K562 (cell line): ENCODE measurements at regions not wholly inside any gene's neighbourhood (a gene's known extent, or its start where the extent isn't known, plus 50 kb on each side); places are given as distances from the start of the nearest gene placed in this dataset.

Source experiments
- FOXK1 ChIP-seq: sonication (generic); formaldehyde crosslinking; IDR thresholded peaks from 2 replicates; pipeline ENCODE4 v1.8.0; 2022; ENCODE audit warnings: missing genetic modification reagents, mild to moderate bottlenecking, borderline replicate concordance
- GATAD2A ChIP-seq: fragments of 450-650 bp; IDR thresholded peaks from 2 replicates; pipeline ENCODE4 v1.6.1; 2017
- JUN ChIP-seq, 2 experiments: sonication (generic) in 1 of 2; formaldehyde crosslinking in 1 of 2; IDR thresholded peaks; 2 replicates each; pipeline versions ENCODE4 v1.6.1 to v1.8.0; 2012 to 2022; ENCODE audit warnings: borderline replicate concordance in 2 of 2, mild to moderate bottlenecking in 2 of 2, improper control_type of control experiment in 1 of 2, low read depth in 1 of 2, low read length in 1 of 2, missing genetic modification reagents in 1 of 2
- JUND ChIP-seq, 2 experiments: IDR thresholded peaks; 2 replicates in 1 of 2; 3 replicates in 1 of 2; pipeline ENCODE4 v1.6.1; 2011; ENCODE audit warnings: borderline replicate concordance in 2 of 2, low read depth in 2 of 2, low read length in 2 of 2, improper control_type of control experiment in 1 of 2, missing biosample characterization in 1 of 2, missing genetic modification characterization in 1 of 2, missing genetic modification reagents in 1 of 2
- KLF6 ChIP-seq: fragments of 250-450 bp; sonication (Bioruptor Pico); IDR thresholded peaks from 2 replicates; pipeline ENCODE4 v1.4.0; 2020; ENCODE audit warnings: mild to moderate bottlenecking, moderate library complexity, borderline replicate concordance
- MIER1 ChIP-seq: fragments of 450-650 bp; IDR thresholded peaks from 2 replicates; pipeline ENCODE4 v1.6.1; 2016; ENCODE audit warnings: antibody characterized with exemption, mild to moderate bottlenecking, low read depth
- MTA2 ChIP-seq: fragments of 450-650 bp; IDR thresholded peaks from 2 replicates; pipeline ENCODE4 v1.6.1; 2016; ENCODE audit warnings: low read depth
- MTF1 ChIP-seq: fragments of 250-450 bp; sonication (Bioruptor Pico); IDR thresholded peaks from 2 replicates; pipeline ENCODE4 v1.9.0; 2021; ENCODE audit warnings: moderate library complexity, mild to moderate bottlenecking, inconsistent platforms, borderline replicate concordance
- NFIC ChIP-seq: fragments of 450-650 bp; IDR thresholded peaks from 2 replicates; pipeline ENCODE4 v1.6.1; 2017; ENCODE audit warnings: mild to moderate bottlenecking, inconsistent platforms
- NR3C1 ChIP-seq: sonication (generic); formaldehyde crosslinking; IDR thresholded peaks from 2 replicates; pipeline ENCODE4 v1.8.1; 2022; ENCODE audit warnings: missing genetic modification reagents
- SIN3B ChIP-seq: fragments of 450-650 bp; IDR thresholded peaks from 2 replicates; pipeline ENCODE4 v1.6.1; 2017; ENCODE audit warnings: low read depth, mild to moderate bottlenecking, moderate library complexity
- SMARCB1 ChIP-seq: IDR thresholded peaks from 2 replicates; pipeline ENCODE4 v1.6.1; 2011; ENCODE audit warnings: improper control_type of control experiment, low read depth; ENCODE audit not compliant: insufficient read length
- ZNF143 ChIP-seq: sonication (generic); formaldehyde crosslinking; IDR thresholded peaks from 2 replicates; pipeline ENCODE4 v1.9.0; 2022; ENCODE audit warnings: mild to moderate bottlenecking, missing genetic modification reagents
- ZNF584 ChIP-seq: fragments of 200-800 bp; sonication (Bioruptor generic); IDR thresholded peaks from 2 replicates; pipeline ENCODE4 v1.6.1; 2016; ENCODE audit warnings: low read depth, mild to moderate bottlenecking, missing genetic modification characterization, missing compliant biosample characterization
- TF ChIP-seq, protein P1 (sequence below): fragments of 450-650 bp; IDR thresholded peaks from 2 replicates; pipeline ENCODE4 v1.6.1; 2016; ENCODE audit warnings: mild to moderate bottlenecking, moderate library complexity
- TF ChIP-seq, protein P2 (sequence below): fragments of 450-650 bp; conservative IDR thresholded peaks from 2 replicates; pipeline ENCODE4 v1.6.1; 2016; ENCODE audit warnings: missing genetic modification characterization, low read depth, mild to moderate bottlenecking, control low read depth, missing compliant biosample characterization

DNA sequence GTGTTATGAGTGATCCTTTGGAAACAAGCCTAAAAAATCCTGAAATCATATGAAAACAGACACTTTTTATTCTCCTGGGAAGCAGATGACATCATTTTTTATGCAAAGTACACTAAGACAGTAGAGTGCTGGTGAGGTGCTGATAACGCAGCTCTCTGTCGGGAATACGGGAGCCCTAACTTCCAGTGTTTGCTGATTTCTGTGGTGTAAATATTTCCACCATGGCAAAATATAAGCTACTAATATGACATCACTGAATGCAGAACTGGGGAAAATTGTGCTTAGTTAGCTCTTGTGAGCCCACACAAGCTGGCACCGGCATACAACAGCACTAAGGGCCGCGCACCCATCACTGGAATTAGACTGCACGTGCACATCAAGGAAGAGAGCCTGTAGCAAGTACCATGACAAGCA lies 82.6 kb downstream of the FAM76B start (continued):
- TF ChIP-seq, protein P1, sequence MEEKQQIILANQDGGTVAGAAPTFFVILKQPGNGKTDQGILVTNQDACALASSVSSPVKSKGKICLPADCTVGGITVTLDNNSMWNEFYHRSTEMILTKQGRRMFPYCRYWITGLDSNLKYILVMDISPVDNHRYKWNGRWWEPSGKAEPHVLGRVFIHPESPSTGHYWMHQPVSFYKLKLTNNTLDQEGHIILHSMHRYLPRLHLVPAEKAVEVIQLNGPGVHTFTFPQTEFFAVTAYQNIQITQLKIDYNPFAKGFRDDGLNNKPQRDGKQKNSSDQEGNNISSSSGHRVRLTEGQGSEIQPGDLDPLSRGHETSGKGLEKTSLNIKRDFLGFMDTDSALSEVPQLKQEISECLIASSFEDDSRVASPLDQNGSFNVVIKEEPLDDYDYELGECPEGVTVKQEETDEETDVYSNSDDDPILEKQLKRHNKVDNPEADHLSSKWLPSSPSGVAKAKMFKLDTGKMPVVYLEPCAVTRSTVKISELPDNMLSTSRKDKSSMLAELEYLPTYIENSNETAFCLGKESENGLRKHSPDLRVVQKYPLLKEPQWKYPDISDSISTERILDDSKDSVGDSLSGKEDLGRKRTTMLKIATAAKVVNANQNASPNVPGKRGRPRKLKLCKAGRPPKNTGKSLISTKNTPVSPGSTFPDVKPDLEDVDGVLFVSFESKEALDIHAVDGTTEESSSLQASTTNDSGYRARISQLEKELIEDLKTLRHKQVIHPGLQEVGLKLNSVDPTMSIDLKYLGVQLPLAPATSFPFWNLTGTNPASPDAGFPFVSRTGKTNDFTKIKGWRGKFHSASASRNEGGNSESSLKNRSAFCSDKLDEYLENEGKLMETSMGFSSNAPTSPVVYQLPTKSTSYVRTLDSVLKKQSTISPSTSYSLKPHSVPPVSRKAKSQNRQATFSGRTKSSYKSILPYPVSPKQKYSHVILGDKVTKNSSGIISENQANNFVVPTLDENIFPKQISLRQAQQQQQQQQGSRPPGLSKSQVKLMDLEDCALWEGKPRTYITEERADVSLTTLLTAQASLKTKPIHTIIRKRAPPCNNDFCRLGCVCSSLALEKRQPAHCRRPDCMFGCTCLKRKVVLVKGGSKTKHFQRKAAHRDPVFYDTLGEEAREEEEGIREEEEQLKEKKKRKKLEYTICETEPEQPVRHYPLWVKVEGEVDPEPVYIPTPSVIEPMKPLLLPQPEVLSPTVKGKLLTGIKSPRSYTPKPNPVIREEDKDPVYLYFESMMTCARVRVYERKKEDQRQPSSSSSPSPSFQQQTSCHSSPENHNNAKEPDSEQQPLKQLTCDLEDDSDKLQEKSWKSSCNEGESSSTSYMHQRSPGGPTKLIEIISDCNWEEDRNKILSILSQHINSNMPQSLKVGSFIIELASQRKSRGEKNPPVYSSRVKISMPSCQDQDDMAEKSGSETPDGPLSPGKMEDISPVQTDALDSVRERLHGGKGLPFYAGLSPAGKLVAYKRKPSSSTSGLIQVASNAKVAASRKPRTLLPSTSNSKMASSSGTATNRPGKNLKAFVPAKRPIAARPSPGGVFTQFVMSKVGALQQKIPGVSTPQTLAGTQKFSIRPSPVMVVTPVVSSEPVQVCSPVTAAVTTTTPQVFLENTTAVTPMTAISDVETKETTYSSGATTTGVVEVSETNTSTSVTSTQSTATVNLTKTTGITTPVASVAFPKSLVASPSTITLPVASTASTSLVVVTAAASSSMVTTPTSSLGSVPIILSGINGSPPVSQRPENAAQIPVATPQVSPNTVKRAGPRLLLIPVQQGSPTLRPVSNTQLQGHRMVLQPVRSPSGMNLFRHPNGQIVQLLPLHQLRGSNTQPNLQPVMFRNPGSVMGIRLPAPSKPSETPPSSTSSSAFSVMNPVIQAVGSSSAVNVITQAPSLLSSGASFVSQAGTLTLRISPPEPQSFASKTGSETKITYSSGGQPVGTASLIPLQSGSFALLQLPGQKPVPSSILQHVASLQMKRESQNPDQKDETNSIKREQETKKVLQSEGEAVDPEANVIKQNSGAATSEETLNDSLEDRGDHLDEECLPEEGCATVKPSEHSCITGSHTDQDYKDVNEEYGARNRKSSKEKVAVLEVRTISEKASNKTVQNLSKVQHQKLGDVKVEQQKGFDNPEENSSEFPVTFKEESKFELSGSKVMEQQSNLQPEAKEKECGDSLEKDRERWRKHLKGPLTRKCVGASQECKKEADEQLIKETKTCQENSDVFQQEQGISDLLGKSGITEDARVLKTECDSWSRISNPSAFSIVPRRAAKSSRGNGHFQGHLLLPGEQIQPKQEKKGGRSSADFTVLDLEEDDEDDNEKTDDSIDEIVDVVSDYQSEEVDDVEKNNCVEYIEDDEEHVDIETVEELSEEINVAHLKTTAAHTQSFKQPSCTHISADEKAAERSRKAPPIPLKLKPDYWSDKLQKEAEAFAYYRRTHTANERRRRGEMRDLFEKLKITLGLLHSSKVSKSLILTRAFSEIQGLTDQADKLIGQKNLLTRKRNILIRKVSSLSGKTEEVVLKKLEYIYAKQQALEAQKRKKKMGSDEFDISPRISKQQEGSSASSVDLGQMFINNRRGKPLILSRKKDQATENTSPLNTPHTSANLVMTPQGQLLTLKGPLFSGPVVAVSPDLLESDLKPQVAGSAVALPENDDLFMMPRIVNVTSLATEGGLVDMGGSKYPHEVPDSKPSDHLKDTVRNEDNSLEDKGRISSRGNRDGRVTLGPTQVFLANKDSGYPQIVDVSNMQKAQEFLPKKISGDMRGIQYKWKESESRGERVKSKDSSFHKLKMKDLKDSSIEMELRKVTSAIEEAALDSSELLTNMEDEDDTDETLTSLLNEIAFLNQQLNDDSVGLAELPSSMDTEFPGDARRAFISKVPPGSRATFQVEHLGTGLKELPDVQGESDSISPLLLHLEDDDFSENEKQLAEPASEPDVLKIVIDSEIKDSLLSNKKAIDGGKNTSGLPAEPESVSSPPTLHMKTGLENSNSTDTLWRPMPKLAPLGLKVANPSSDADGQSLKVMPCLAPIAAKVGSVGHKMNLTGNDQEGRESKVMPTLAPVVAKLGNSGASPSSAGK: peak; percentile 23; the same call in 1 of the 2 replicates
- no peak for TF ChIP-seq KLF6 (CRISPR knock-in tag)
- no peak for TF ChIP-seq MTF1 (CRISPR knock-in tag)
- TF ChIP-seq ZNF584 (CRISPR knock-in tag): peak; percentile 58; the same call in 1 of the 2 replicates
- TF ChIP-seq GATAD2A: no peak
- TF ChIP-seq, protein P2, sequence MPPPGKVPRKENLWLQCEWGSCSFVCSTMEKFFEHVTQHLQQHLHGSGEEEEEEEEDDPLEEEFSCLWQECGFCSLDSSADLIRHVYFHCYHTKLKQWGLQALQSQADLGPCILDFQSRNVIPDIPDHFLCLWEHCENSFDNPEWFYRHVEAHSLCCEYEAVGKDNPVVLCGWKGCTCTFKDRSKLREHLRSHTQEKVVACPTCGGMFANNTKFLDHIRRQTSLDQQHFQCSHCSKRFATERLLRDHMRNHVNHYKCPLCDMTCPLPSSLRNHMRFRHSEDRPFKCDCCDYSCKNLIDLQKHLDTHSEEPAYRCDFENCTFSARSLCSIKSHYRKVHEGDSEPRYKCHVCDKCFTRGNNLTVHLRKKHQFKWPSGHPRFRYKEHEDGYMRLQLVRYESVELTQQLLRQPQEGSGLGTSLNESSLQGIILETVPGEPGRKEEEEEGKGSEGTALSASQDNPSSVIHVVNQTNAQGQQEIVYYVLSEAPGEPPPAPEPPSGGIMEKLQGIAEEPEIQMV (tag): no peak
- peak; percentile 80 for TF ChIP-seq NFIC
- no peak for TF ChIP-seq ZNF143 (CRISPR knock-in tag)
- no peak for TF ChIP-seq SMARCB1
- TF ChIP-seq MTA2: peak; percentile 51; the same call in 1 of the 2 replicates
- no peak for TF ChIP-seq SIN3B
- no peak for TF ChIP-seq FOXK1 (CRISPR knock-in tag)
- TF ChIP-seq JUN (IDR thresholded peaks at IDR 0.05; ENCODE audit: borderline replicate concordance, low read depth, low read length): peak; percentile 88
- no peak for TF ChIP-seq JUN (CRISPR knock-in tag; IDR thresholded peaks at IDR 0.05; ENCODE audit: borderline replicate concordance)
- TF ChIP-seq MIER1: no peak
- TF ChIP-seq JUND (IDR thresholded peaks at IDR 0.05; ENCODE audit: borderline replicate concordance, low read depth, low read length): peak; percentile 91
- TF ChIP-seq JUND (tag; IDR thresholded peaks at IDR 0.05; ENCODE audit: borderline replicate concordance, low read depth, low read length): peak; percentile 97
- TF ChIP-seq NR3C1 (CRISPR knock-in tag): no peak
